HG03378 (cell line): ENCODE measurements at regions not wholly inside any gene's neighbourhood (a gene's known extent, or its start where the extent isn't known, plus 50 kb on each side); places are given as distances from the start of the nearest gene placed in this dataset.

Source experiments
- ATAC-seq: cut with Tn5 transposase; IDR thresholded peaks from one replicate; pipeline ENCODE4 v1.9.1; 2021; ENCODE audit warnings: mild to moderate bottlenecking, moderate library complexity; ENCODE audit not compliant: unreplicated experiment

GRCh38 chr20:10724449-10725173 is 50.8 kb upstream of the JAG1 start:
- ATAC-seq, result no peak

- ATAC-seq, result no peak
Measured at GRCh38 chr20:10728873-10729670, 55.3 kb upstream of the JAG1 start.

GRCh38 chr20:10729785-10730184 is 56.0 kb upstream of the JAG1 start:
- ATAC-seq, result no peak

- ATAC-seq, result no peak
Measured at GRCh38 chr20:10730629-10731183, 56.9 kb upstream of the JAG1 start.

GRCh38 chr20:10731190-10731965 is 57.6 kb upstream of the JAG1 start:
- no peak for ATAC-seq

- no peak for ATAC-seq
Measured at GRCh38 chr20:10733122-10733521, 59.3 kb upstream of the JAG1 start.

- no peak for ATAC-seq
Measured at GRCh38 chr20:10735195-10735949, 61.6 kb upstream of the JAG1 start.

GRCh38 chr20:10739134-10739533 is 65.3 kb upstream of the JAG1 start:
- no peak for ATAC-seq

- no peak for ATAC-seq
Measured at GRCh38 chr20:10739566-10739965, 65.8 kb upstream of the JAG1 start.

GRCh38 chr20:10741060-10741459 is 67.3 kb upstream of the JAG1 start:
- no peak for ATAC-seq

- no peak for ATAC-seq
Measured at GRCh38 chr20:10745790-10746189, 72.0 kb upstream of the JAG1 start.

GRCh38 chr20:10747019-10747418 is 73.2 kb upstream of the JAG1 start:
- no peak for ATAC-seq

GRCh38 chr20:10749084-10749483 is 75.3 kb upstream of the JAG1 start:
- no peak for ATAC-seq

GRCh38 chr20:10752206-10752605 is 78.4 kb upstream of the JAG1 start:
- ATAC-seq, result no peak

- ATAC-seq, result no peak
Measured at GRCh38 chr20:10754824-10755223, 81.0 kb upstream of the JAG1 start.

GRCh38 chr20:10758446-10758845 is 84.6 kb upstream of the JAG1 start:
- no peak for ATAC-seq

- no peak for ATAC-seq
Measured at GRCh38 chr20:10761232-10761631, 87.4 kb upstream of the JAG1 start.

- ATAC-seq, result no peak
Measured at GRCh38 chr20:10761786-10762185, 88.0 kb upstream of the JAG1 start.

GRCh38 chr20:10762216-10762615 is 88.4 kb upstream of the JAG1 start:
- ATAC-seq, result no peak

- ATAC-seq, result no peak
Measured at GRCh38 chr20:10763112-10763511, 89.3 kb upstream of the JAG1 start.

GRCh38 chr20:10769700-10770099 is 95.9 kb upstream of the JAG1 start:
- no peak for ATAC-seq
